Right lobe of liver (tissue), 4 donors: ENCODE measurements at regions not wholly inside any gene's neighbourhood (a gene's known extent, or its start where the extent isn't known, plus 50 kb on each side); places are given as distances from the start of the nearest gene placed in this dataset.
"Not testable (repeated sequence)": the region's sequence is repeated elsewhere in the genome, so short reads cannot be mapped to it uniquely, and the experiment has no call there.

Experiments used
- CTCF ChIP-seq, 4 donors: fragments of 200-600 bp in 3 of 4; fragments of 450-650 bp in 1 of 4; IDR thresholded peaks; one replicate each; pipeline versions ENCODE4 v1.5.1 to v1.8.0; 2016 to 2022; ENCODE audit warnings: antibody characterized with exemption in 4 of 4, mild to moderate bottlenecking in 2 of 4
- POLR2A ChIP-seq: fragments of 450-650 bp; IDR thresholded peaks from one replicate; pipeline ENCODE4 v1.6.1; 2017; ENCODE audit warnings: antibody characterized with exemption, mild to moderate bottlenecking
- donor health status: DM: no; HTN: no; CAD: no.
- donor health status: DM: no; HTN: no; CAD: no.
- donor health status: DM: no; HTN: yes; CAD: no.

DNA sequence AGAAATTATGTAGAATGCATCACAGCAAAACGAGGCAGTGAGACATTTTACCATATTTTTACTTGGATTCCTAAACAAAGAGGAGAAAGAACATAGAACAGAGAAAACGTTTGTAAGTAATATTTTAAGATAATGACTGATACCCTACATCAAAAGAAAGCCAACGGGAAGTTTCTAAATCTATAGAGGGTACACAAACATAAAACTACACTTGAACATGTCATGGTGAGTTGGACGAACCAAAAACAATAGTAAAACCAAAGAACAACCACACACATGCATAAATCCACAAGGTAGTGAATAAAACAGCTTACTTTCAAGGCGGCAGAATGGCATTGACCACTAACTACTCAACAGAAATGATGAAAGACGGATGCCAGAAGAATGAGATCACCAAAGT, 209.7 kb upstream of the NOTCH2NLA start:
- TF ChIP-seq CTCF (IDR thresholded peaks at IDR 0.05); POLR2A: not testable (repeated sequence)
